G401.6 (cell line): ENCODE measurements at regions not wholly inside any gene's neighbourhood (a gene's known extent, or its start where the extent isn't known, plus 50 kb on each side); places are given as distances from the start of the nearest gene placed in this dataset.

Experiments
- FAIRE-seq: peaks from 2 replicates; lab custom pipeline; 2012; peaks lifted over from hg19 to GRCh38; lab: Jason Lieb, UNC

DNA sequence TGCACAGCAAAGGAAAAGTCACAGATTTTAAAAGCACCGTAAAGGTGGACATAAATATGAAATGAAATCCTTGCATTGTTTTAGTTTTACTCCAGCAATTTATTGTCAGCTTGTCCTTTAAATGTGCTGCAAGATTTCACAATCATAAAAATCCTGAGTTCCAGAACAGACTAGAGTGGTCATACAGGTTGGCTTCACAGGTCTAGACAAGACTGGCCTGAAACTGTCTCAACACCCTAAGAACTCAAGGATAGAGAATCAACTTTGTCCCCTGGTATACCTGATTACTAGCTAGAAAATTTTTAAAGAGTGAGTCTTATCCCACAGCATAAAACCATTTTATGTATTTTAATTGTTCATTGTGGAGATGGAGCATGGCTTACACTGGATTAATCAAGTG is 521.7 kb upstream of the MCTP2 start:
- no peak for FAIRE-seq

DNA sequence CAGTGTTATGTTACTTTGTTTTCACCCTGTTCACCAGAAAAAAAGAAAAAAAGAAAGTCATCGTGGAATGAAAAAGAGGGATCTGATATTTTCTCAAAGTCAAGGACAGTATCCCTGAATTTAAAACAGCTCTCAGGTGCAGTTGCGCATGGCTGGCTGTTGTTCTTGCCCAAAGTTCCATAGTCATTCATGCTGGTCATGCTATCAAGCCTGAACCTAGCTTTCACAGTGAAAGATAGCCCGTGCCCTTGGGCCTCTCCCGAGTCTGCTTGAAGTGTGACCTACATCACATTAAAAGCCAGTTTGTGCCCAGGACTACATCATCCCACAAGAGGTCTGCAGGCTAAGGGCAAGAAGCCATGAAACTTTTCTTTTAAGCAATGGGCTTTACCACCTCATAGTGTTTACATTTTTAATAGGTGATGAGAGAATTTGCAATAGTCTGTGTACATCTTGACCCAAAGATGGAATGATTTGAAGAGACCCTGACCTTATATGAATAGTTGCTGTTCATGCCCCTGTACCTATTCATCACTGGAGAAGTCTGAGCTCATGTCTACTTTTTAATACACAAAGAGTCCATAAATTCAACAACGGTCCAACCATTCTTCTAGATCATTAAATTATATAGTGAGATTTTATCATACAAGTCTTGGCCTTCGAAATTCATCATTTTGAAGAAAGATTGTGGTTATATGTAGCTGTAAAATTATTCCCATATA is 522.5 kb upstream of the MCTP2 start:
- no peak for FAIRE-seq

DNA sequence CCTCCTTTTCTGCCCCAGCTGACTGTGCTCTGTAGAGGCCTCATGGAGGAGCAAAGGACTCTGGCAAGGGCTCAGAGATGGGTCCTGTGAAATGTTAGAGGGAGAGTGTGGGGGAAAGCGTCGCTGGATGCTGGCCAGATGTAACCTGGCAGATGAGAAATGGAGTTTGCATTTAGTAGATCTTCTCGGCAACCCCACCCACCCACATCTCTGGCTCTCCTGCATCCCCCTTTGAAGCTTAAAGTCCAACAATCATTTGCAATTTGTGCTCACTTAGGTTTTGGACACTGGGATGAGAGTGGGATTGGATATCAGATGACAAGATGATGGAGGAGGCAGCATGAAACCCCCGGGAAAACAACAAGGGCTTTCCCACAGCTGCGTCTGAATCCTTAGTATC is 523.6 kb upstream of the MCTP2 start:
- FAIRE-seq = no peak

DNA sequence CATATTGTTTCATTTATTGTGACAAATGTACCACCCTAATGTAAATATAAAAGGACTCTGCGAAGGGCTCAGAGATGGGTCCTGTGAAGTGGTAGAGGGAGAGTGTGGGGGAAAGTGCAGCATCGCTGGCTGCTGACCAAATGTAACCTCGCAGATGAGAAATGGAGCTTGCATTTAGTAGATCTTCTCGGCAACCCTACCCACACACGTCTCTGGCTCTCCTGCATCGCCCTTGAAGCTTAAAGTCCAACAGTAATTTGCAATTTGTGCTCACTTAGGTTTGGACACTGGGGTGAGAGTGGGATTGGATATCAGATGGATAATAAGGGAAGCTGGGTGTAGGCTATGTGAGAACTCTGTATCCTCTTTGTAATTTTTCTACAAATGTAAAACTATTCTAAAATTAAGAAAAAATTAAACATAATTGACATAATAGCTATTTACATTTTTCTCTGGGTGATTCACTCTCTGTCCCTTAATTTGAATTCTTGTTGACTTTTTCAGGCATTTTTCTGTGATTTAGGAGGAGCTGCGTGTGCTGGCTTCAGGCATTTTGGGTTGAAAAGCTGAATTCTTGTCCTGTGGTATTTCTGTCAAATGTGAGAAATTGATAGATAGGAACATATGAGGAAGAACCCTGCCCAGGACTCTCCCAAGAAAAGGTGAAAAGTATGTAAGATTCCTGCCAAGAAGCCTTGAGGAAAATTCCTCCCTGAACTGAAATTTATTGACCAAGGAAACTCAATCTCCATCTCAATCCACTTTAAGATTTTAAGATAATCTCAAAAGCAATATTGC is 524.7 kb upstream of the MCTP2 start:
- FAIRE-seq = no peak

DNA sequence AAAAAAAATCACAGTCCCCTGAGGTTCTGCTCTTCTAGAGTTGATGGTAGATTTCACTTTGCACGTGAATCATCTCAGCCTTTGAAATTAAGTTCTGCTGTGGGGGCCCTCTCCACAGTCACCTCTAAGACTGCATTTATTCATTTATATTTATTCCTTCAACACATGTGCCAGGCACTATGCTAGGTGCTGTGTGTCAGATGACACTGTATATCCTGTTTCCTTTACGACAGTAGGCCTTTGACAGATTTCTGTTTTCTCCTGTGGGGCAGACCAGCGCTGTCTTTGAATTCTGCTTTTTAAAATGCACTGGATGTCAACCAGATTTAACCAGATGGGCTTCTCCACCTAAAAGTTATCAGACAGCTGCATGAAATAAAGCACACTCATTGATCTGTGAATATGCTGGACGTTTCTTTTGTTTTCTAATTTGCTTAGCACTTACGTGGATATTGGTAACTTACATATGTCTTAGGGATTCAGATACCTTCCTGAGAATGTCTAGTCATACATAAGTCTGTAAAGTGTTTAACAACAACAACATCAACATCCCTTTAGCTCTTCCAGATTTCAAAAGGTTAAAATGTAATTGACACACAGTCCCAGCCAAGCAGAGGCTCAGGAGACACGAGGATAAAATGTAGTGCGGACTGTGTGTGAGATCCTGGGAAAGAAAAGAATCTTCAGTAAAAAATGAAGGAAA is 525.5 kb upstream of the MCTP2 start:
- FAIRE-seq = no peak

DNA sequence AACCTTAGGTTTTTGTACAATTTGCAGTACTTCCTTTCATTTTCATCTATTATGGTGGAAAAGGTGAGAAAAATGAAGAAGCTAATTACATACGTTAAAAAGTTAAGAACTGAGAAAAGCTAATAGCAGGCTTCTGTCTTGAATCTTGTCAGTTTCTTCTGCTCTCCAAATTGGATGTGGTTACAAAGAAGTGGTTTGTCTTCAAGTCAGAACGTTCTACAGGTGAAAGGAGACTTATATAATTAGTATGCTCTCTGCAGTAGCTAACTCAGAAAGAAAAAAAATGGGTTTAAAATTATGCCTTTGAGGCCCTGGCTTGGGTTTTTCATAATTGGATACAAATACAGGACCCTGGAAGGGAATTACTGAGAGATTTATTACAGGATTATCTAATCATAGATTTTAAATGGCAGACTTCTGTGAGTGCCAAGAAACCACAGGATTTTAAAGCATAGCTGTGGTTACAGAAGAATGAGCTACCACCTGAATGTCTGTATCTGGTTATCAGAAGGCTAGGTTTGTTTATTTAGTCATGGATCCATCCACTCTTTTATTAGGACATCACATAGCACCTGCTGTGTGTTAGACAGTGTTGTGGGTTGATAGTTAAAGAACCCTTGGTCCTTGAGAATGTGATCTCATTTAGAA is 528.1 kb upstream of the MCTP2 start:
- FAIRE-seq = no peak

DNA sequence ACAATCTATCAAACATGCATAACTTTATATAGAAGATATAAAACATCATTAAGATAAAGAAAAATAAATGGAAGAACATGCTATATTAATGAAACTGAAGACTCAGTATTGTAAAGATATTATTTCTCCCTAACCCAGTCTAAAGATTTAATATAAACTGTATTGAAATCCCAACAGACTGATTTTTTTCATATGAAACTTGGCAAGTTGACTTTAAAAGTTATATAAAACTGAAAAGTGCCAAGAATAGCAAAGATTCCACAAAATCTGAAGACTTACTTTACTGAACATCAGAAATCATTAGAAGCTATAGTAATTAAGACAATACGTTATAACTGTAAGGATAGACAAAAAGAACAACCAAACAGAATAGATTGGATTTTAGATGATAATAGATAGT is 531.3 kb upstream of the MCTP2 start:
- FAIRE-seq = no peak

DNA sequence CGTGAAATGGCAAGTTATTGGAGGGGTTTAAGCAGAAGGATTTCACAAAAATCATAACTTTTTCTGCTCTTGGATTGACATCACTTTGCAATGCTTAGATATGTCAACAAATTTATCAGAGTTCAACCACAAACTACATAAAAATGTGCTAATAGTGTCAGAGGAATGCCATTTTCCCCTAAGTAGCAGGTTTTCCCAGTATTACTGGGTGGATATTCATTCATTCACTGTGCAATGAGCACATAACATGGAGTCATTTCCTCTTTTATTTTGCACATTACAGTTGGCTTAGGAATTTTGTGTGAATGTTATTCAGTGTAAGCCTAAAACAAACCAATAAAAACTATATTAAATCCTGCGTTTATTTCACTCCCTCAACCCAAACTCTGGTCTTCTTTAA is 537.3 kb upstream of the MCTP2 start:
- FAIRE-seq = no peak

DNA sequence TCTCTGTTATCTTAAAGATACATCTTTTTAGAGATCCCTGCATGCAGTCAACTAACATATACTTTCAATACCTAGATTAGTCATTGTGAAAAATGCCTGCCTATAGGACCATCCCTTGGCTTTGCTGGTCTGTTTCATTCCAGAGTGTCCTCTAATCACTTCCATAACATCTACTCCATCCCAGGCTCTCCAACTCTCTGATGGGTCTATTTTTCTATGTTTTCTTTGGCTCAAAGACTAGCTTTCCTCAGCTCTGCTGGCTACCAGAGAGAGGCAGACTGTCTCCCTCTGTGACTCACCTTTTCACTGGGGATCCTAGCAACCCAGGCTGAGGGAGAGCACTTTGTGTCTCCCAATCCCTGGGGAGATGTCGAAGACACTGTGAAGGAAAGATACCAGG is 547.7 kb upstream of the MCTP2 start:
- no peak for FAIRE-seq

DNA sequence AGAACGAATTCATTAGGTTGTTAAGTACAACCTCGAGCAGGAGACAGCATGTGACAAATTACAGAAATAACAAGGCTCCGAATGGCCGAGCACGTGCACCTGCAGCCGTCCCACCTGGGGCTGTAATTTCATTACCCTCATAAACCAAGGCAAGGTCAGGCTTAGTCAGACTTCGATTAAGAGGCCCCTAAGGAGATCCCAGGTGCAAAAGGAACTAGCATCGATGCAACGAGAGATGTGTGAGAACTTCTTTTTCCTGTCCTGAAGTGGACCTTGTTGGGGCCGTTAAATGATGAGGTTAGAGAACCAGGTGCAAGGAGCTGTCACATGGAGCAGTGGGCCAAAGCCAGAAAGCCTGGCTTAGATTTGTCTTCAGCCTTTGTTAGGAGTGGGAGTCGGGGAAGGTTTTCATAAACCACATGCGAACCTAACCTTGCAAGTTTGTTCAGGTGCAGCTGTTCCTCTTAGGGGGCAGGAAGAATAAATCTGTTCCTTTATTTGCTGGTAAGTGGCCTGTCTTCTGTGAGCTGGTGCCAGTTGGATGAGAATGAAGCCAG is 559.9 kb upstream of the MCTP2 start:
- FAIRE-seq = no peak

DNA sequence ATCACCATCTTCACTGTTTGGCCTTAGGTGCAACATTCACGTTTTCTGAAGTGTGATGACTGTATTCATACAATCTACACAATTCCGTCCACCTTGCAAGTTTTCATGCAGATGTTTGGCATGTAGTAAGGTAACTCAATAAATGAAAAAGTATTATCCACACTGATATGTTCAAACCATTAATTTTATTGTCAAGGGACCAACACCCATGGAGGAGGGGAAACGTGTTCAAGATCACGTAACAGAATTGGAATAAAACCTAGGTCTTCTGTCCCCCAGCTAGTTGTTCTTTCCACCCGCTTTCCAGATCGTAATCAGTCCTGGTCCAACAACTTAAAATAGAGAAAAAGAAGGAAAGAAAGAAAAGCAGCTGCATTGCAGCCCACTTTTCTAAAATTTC is 560.4 kb upstream of the MCTP2 start:
- FAIRE-seq = no peak

DNA sequence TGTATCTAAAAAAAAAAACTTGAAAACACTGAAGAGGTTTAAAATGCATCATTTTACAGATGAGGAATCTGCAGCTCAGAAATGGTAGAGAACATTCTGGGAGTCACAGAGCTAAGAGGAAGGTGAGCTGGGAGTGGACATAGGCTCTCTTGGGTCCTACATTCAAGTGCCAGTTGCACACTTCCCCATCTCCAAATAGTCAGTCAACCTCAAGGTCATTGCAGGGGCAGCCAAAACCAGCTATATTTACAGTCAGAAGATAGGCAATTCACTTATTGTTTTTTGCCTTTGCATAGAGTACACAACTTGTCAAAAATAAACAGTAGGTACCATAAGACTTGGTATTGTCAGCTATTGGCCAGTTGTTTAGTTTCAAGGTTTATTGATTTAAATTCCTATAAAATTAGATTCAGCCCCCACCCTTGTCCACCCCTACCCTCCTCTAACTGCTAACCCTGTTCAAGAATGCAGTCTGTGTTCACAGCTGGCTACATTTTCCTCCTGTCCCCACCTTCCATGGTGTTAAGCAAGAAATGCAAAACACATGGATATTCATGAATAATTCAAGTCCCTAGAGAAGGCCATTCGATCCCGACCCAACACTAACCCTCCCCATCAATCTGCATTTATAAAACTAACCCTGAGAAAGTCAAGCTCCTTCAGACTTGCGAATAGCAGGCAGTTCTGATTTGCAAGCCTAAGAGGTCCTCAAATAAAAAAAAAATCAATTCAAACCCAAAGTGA is 567.0 kb upstream of the MCTP2 start:
- no peak for FAIRE-seq

DNA sequence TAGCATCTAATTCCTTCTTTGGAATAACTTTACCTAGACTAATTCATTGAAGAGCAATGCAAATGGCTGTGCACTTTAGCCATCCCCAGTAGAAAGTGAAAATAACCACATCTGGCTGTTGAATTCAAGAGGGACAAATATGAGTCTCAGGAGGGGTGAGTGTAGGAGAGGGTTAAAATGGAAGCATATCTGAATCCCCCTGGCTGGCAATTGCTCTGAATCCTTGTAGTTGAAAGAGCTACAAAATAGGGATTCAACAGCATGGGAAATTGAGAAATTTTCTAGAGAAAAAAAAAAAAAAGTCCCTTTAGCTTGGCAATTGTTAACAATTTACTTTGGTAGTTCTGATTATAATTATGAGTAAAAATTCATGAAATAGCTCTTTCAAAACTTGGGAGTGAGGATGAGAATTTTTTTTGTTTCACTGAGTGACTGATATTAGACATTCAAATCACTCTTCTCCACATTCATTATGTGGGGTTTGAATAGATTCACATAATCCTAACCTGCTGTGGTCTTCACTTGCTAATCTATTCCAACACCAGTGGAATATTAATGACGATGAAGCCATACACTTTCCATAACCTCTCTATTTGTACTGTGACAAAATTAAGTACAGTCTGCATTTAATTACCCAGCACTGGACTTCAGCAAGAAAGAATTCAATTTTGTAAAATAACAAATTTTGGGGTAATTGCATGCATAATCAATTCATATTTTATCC is 569.0 kb upstream of the MCTP2 start:
- no peak for FAIRE-seq

DNA sequence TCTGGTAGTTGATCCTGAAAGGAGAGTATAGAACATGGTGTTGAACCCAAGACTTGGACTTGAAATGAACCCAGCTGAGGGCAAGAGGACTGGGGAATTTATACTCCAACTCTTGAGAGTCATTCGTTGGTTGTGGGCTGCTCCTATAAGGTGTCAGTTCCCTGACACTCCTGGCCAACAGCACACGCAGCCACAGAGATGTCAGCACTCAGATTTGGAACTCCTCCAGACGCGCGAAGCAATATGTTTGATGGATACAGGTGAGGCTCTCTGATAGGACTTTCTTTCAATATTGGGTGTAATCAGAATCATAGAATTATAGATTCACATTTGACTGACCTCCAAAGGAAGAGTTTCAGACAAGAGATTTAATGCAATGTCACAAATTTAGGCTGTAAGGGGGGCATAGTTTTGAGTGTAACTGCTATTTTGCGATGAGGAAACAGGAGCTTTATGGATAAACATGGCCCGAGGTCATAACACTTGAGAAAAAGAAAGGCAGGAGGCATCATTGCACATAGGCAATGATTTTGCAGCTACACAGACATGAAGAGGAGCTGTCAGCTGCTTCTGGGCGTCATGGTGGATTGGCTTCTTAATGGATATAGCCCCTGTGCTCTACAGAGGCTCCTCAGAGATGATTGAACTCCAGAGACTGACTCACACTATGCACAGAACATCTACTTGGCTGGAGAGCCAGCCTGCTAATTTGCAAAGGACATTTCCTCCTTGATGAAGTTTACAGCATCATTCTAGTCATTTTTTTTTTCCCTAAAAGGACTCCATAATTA is 569.2 kb upstream of the RGMA start:
- no peak for FAIRE-seq

DNA sequence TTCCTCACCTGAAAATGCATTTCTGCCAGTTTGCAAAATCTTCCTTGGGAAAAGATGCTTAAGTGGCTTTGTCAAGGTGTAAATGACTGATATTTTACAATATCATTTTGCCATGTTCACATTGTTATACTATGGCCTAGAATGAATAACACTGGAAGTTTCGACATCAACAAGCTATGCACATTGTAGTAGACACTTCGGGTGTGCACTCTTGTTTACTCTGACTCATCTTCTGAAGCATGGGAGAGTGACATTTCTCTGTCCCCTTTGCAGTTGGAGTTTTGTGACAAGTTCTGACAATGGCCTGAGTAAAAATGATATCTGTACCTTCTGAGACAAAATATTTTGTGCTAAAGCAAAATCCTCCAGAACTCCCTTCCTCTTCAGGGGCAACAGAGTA is 567.0 kb upstream of the RGMA start:
- no peak for FAIRE-seq

DNA sequence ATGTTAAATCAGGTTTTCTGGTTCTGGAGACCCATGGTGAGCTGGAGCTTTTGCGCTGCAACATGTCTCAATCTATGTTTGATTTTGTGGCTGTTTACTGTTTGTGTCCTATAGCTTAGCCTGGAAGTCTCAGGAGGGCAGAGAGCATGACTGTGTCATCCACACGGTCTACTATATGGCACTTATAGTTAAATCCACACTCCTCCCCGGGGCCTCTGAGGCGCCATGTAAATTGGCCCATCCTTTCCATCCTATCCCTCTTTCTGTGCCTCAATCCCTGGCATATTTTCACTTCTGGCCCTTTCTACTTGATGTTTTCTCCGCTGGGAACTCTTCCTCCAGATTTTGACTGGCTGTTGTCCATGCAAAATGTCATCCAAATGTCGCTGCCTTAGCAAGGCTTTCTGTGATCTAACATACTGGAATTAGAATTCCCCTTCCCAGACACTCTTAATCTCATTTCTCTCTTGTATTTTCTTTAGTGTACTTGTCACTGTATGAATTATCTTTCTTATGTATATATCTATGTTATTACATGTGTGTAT is 560.8 kb upstream of the RGMA start:
- no peak for FAIRE-seq

DNA sequence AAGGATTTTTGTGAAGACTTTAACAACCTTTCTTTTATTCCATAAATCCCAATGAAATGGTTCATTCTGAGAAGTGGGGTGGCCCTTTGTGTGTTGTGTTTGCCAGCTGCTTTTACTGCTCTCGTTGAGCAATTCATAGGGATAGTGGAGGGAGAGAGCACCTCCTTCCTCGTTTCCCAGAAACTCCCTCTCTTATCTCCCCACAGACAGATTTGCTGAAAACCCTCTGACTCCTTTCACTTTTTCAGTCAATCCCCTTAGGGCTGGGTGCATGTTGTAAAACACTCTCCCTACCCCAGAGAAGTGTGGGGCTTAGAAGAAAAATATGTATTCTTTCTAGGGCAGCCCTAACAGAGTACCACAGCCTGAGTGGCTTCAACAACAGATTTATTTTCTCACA is 557.2 kb upstream of the RGMA start:
- FAIRE-seq = no peak

DNA sequence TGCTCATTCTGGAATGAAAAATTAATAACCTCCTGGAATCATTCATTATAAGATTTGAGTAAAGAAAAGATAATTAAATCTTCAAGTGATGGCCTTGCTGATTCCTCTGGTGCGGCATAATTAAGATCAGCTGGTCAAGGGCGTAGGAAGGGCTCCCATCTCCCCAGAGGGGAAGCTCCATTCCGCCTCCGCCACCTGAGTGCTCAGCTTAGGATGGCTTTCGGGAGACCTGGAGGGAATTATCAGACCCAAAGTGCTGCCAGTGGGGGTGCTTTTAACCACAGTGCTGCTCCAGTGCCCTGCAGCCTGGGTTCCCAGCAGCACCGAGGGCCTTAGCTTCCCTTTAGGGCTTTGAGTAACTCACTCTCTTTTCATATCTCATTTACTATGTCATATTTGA is 556.6 kb upstream of the RGMA start:
- no peak for FAIRE-seq

DNA sequence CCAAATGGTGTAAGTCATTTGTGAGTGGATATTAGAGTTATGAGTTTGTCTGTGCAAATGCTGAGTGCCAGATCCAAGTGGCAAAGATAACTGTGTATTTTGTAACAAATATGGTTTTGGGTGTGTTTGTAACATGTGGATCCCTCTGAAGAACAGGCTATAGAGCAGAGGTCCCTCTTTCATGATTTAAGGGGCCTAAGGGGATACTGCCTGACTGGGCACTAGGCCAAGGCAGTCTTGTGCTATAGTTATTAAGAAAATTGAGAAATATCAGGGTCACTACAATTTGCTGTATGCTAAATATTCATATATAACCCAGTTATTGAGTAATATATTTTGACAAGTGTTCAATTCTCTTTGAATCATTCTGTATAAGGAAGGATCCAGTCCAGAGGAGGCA is 555.6 kb upstream of the RGMA start:
- FAIRE-seq = no peak

DNA sequence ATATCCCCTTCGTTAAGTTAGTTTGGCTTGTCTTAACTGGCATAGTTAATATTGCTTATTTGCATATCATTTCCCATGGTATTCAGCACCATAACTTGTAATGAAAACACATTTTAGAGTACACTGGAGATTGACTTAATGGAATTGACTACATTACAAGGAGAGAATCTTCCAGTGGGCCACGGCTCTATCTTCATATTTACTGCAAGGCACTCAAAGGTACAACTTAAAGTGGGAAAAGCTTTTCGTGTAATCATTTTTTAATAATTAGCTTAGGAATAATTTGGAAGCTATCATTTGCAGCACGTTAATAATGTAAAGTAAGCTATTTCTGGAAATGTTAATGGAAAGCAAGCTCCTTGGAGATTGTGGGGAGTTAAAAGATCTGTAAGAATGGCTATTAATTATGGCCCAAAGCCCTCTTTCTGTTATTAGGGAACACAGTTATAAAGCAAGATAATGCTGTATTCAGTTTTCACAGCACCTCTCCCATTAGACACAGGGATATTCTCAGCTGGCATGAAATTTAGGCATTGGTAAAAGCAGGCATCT is 551.5 kb upstream of the RGMA start:
- FAIRE-seq = no peak
